ENCODE measurements at regions not wholly inside any gene's neighbourhood (a gene's known extent, or its start where the extent isn't known, plus 50 kb on each side); places are given as distances from the start of the nearest gene placed in this dataset.
A peak's percentile ranks its signal among the peaks of the same experiment; 100 is the strongest.

- no peaks in the 10 kb centered on the region for H3K9me3 ChIP-seq (ENCODE audit: control insufficient read depth in 2 of 3, low read length in 3 of 3)
- Mint-ChIP-seq H3K27me3 (peaks cover 0 to 3% (median 0%) of the 10 kb centered on the region in 5 donors), H3K36me3 (no peaks in the 10 kb centered on the region), H3K4me3 (no peak overlapping the region), H3K9me3 (peaks cover 0 to 3% (median 0%) of the 10 kb centered on the region in 11 donors), H3K27ac (no peak overlapping the region), H3K4me1 (no peaks in the 10 kb centered on the region)
- H3K27me3 ChIP-seq (ENCODE audit: control insufficient read depth in 2 of 2, insufficient read depth in 2 of 2, low read length in 2 of 2), result no peaks in the 10 kb centered on the region
- ATAC-seq (no peak), DNase-seq (no peak)
- intact Hi-C loops (cut with micrococcal nuclease), result no loop called here
- no peak overlapping the region for H3K4me3 ChIP-seq (ENCODE audit: low read length)
- no peaks in the 10 kb centered on the region for H3K36me3 ChIP-seq (ENCODE audit: control insufficient read depth in 2 of 3, insufficient read depth in 3 of 3, low read length in 3 of 3)
- POLR2A ChIA-PET, result no interaction called here
- CTCF ChIA-PET, result no interaction called here
- H3K4me1 ChIP-seq (ENCODE audit: control insufficient read depth in 2 of 2, insufficient read depth in 2 of 2, low read length in 2 of 2), result no peaks in the 10 kb centered on the region
- H3K27ac ChIP-seq (ENCODE audit: low read depth, low read length), result no peak overlapping the region
Observed at GRCh38 chr9:15086778-15087324, 176.6 kb upstream of the FREM1 start.

- no peaks in the 10 kb centered on the region for H3K4me1 ChIP-seq (ENCODE audit: control insufficient read depth in 2 of 2, insufficient read depth in 2 of 2, low read length in 2 of 2)
- Mint-ChIP-seq H3K27ac (no peak overlapping the region), H3K9me3 (peaks cover 0 to 3% (median 0%) of the 10 kb centered on the region in 11 donors), H3K4me3 (no peak overlapping the region), H3K4me1 (no peaks in the 10 kb centered on the region), H3K27me3 (peaks cover 0 to 4% (median 0%) of the 10 kb centered on the region in 5 donors), H3K36me3 (no peaks in the 10 kb centered on the region)
- intact Hi-C loops (cut with micrococcal nuclease), result no loop called here
- no peaks in the 10 kb centered on the region for H3K36me3 ChIP-seq (ENCODE audit: control insufficient read depth in 2 of 3, insufficient read depth in 3 of 3, low read length in 3 of 3)
- CTCF ChIA-PET, result interaction anchor here (0.8 kb wide), 1 partner anchor 19 kb away, joined by 3 read pairs; no protein-coding TSS in a partner anchor
- DNase-seq (no peak), ATAC-seq (no peak)
- POLR2A ChIA-PET, result no interaction called here
- H3K27ac ChIP-seq (ENCODE audit: low read depth, low read length), result no peak overlapping the region
- no peak overlapping the region for H3K4me3 ChIP-seq (ENCODE audit: low read length)
- no peaks in the 10 kb centered on the region for H3K27me3 ChIP-seq (ENCODE audit: control insufficient read depth in 2 of 2, insufficient read depth in 2 of 2, low read length in 2 of 2)
- no peaks in the 10 kb centered on the region for H3K9me3 ChIP-seq (ENCODE audit: control insufficient read depth in 2 of 3, low read length in 3 of 3)
Observed at GRCh38 chr9:15086156-15086763, 176.0 kb upstream of the FREM1 start.

GRCh38 chr9:15081021-15081753, 171.0 kb upstream of the FREM1 start:
- no peaks in the 10 kb centered on the region for H3K36me3 Mint-ChIP-seq
- CTCF ChIA-PET, result no interaction called here
- H3K4me1 Mint-ChIP-seq, result no peaks in the 10 kb centered on the region

GRCh38 chr9:15080401-15080800, 170.2 kb upstream of the FREM1 start:
- Mint-ChIP-seq H3K36me3 (no peaks in the 10 kb centered on the region), H3K4me3 (no peak overlapping the region), H3K4me1 (no peaks in the 10 kb centered on the region), H3K27me3 (peaks cover 0 to 18% (median 7%) of the 10 kb centered on the region in 5 donors), H3K9me3 (peaks cover 0 to 4% (median 0%) of the 10 kb centered on the region in 11 donors), H3K27ac (peak overlapping the region in 1 of 9 donors; percentile 28)
- H3K4me3 ChIP-seq (ENCODE audit: low read length), result no peak overlapping the region
- H3K36me3 ChIP-seq (ENCODE audit: control insufficient read depth in 2 of 3, insufficient read depth in 3 of 3, low read length in 3 of 3), result no peaks in the 10 kb centered on the region
- no peaks in the 10 kb centered on the region for H3K9me3 ChIP-seq (ENCODE audit: control insufficient read depth in 2 of 3, low read length in 3 of 3)
- no peak overlapping the region for H3K27ac ChIP-seq (ENCODE audit: low read depth, low read length)
- ATAC-seq (no peak), DNase-seq (no peak)
- CTCF ChIA-PET, result no interaction called here
- no peaks in the 10 kb centered on the region for H3K4me1 ChIP-seq (ENCODE audit: control insufficient read depth in 2 of 2, insufficient read depth in 2 of 2, low read length in 2 of 2)
- POLR2A ChIA-PET, result no interaction called here
- no peaks in the 10 kb centered on the region for H3K27me3 ChIP-seq (ENCODE audit: control insufficient read depth in 2 of 2, insufficient read depth in 2 of 2, low read length in 2 of 2)
- intact Hi-C loops (cut with micrococcal nuclease), result no loop called here

More at GRCh38 chr9:15081021-15081753, 171.0 kb upstream of the FREM1 start:
- Mint-ChIP-seq H3K9me3 (peaks cover 0 to 4% (median 0%) of the 10 kb centered on the region in 11 donors), H3K27ac (no peak overlapping the region), H3K4me3 (no peak overlapping the region), H3K27me3 (peaks cover 0 to 18% (median 7%) of the 10 kb centered on the region in 5 donors)
- intact Hi-C loops (cut with micrococcal nuclease), result no loop called here
- Histone ChIP-seq H3K9me3 (ENCODE audit: control insufficient read depth in 2 of 3, low read length in 3 of 3) (no peaks in the 10 kb centered on the region), H3K4me3 (ENCODE audit: low read length) (no peak overlapping the region), H3K36me3 (ENCODE audit: control insufficient read depth in 2 of 3, insufficient read depth in 3 of 3, low read length in 3 of 3) (no peaks in the 10 kb centered on the region), H3K27ac (ENCODE audit: low read depth, low read length) (no peak overlapping the region), H3K27me3 (ENCODE audit: control insufficient read depth in 2 of 2, insufficient read depth in 2 of 2, low read length in 2 of 2) (no peaks in the 10 kb centered on the region), H3K4me1 (ENCODE audit: control insufficient read depth in 2 of 2, insufficient read depth in 2 of 2, low read length in 2 of 2) (no peaks in the 10 kb centered on the region)
- ATAC-seq (no peak), DNase-seq (no peak)
- POLR2A ChIA-PET, result no interaction called here

GRCh38 chr9:15079989-15080388, 169.8 kb upstream of the FREM1 start:
- H3K4me1 ChIP-seq (ENCODE audit: control insufficient read depth in 2 of 2, insufficient read depth in 2 of 2, low read length in 2 of 2), result no peaks in the 10 kb centered on the region
- Mint-ChIP-seq H3K27ac (no peak overlapping the region), H3K9me3 (peaks cover 0 to 8% (median 3%) of the 10 kb centered on the region in 11 donors), H3K4me3 (no peak overlapping the region), H3K27me3 (peaks cover 0 to 18% (median 11%) of the 10 kb centered on the region in 5 donors), H3K36me3 (peaks cover 0 to 3% (median 0%) of the 10 kb centered on the region in 5 donors), H3K4me1 (no peaks in the 10 kb centered on the region)
- no peaks in the 10 kb centered on the region for H3K9me3 ChIP-seq (ENCODE audit: control insufficient read depth in 2 of 3, low read length in 3 of 3)
- intact Hi-C loops (cut with micrococcal nuclease), result no loop called here
- H3K27ac ChIP-seq (ENCODE audit: low read depth, low read length), result no peak overlapping the region
- ChIA-PET CTCF (no interaction called here), POLR2A (no interaction called here)
- no peaks in the 10 kb centered on the region for H3K36me3 ChIP-seq (ENCODE audit: control insufficient read depth in 2 of 3, insufficient read depth in 3 of 3, low read length in 3 of 3)
- no peaks in the 10 kb centered on the region for H3K27me3 ChIP-seq (ENCODE audit: control insufficient read depth in 2 of 2, insufficient read depth in 2 of 2, low read length in 2 of 2)
- no peak for DNase-seq
- no peak for ATAC-seq
- no peak overlapping the region for H3K4me3 ChIP-seq (ENCODE audit: low read length)

- Mint-ChIP-seq H3K27ac (no peak overlapping the region), H3K9me3 (peaks cover 0 to 8% (median 5%) of the 10 kb centered on the region in 11 donors), H3K4me1 (no peaks in the 10 kb centered on the region), H3K4me3 (no peak overlapping the region), H3K27me3 (peaks cover 0 to 22% (median 12%) of the 10 kb centered on the region in 5 donors), H3K36me3 (peaks cover 0 to 3% (median 0%) of the 10 kb centered on the region in 5 donors)
- no peak for ATAC-seq
- Histone ChIP-seq H3K27me3 (ENCODE audit: control insufficient read depth in 2 of 2, insufficient read depth in 2 of 2, low read length in 2 of 2) (peaks cover 0 to 2% of the 10 kb centered on the region in 2 donors), H3K4me1 (ENCODE audit: control insufficient read depth in 2 of 2, insufficient read depth in 2 of 2, low read length in 2 of 2) (no peaks in the 10 kb centered on the region), H3K4me3 (ENCODE audit: low read length) (no peak overlapping the region), H3K9me3 (ENCODE audit: control insufficient read depth in 2 of 3, low read length in 3 of 3) (no peaks in the 10 kb centered on the region), H3K36me3 (ENCODE audit: control insufficient read depth in 2 of 3, insufficient read depth in 3 of 3, low read length in 3 of 3) (no peaks in the 10 kb centered on the region), H3K27ac (ENCODE audit: low read depth, low read length) (no peak overlapping the region)
- CTCF ChIA-PET, result no interaction called here
- DNase-seq, result no peak
- POLR2A ChIA-PET, result no interaction called here
- intact Hi-C loops (cut with micrococcal nuclease), result no loop called here
Observed at GRCh38 chr9:15077946-15078729, 167.9 kb upstream of the FREM1 start.

Measured in naive thymus-derived CD4-positive, alpha-beta T cell (primary cell).